ENCODE measurements at regions not wholly inside any gene's neighbourhood (a gene's known extent, or its start where the extent isn't known, plus 50 kb on each side); places are given as distances from the start of the nearest gene placed in this dataset.
"Not testable (repeated sequence)": the region's sequence is repeated elsewhere in the genome, so short reads cannot be mapped to it uniquely, and the experiment has no call there.

DNA sequence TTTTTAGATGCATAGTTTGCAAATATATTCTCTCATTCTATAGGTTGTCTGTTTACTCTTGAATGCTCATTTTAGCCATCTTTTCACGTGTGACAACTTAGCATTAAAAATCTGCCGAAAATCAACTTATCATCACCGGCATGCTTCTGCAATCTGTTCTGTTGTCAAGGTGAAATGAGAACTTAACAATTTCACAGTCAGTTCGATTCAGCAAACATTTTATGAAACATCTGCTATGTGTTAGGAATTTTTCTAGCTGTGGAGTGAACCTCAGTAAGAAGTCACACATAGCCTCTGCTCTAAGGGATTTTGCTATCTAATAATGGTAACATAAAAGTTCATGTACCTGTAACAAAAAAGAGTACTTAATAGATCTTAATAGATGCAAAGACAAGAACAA, 256.1 kb downstream of the ZWINT start:
- TF ChIP-seq, protein P1, sequence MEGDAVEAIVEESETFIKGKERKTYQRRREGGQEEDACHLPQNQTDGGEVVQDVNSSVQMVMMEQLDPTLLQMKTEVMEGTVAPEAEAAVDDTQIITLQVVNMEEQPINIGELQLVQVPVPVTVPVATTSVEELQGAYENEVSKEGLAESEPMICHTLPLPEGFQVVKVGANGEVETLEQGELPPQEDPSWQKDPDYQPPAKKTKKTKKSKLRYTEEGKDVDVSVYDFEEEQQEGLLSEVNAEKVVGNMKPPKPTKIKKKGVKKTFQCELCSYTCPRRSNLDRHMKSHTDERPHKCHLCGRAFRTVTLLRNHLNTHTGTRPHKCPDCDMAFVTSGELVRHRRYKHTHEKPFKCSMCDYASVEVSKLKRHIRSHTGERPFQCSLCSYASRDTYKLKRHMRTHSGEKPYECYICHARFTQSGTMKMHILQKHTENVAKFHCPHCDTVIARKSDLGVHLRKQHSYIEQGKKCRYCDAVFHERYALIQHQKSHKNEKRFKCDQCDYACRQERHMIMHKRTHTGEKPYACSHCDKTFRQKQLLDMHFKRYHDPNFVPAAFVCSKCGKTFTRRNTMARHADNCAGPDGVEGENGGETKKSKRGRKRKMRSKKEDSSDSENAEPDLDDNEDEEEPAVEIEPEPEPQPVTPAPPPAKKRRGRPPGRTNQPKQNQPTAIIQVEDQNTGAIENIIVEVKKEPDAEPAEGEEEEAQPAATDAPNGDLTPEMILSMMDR (conservative IDR thresholded peaks at IDR 0.05): no peak
- no peak overlapping the region for H3K27ac ChIP-seq

DNA sequence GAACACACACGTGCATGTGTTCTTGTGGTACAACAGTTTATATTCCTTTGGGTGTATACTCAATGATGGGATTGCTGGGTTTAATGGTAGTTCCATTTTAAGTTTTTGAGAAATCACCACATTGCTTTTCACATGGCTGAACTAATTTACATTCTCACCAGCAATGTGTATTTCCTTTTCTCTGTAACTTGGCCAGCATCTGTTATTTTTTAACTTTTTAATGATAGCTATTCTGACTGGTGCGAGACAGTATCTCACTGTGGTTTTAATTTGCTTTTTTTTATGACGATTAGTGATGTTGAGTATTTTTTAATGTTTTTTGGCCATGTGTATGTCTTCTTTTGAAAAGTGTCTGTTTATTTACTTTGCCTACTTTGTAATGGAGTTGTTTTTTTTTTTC, 256.6 kb downstream of the ZWINT start:
- H3K27ac ChIP-seq: no peak overlapping the region
- TF ChIP-seq, protein P1 (conservative IDR thresholded peaks at IDR 0.05): no peak

DNA sequence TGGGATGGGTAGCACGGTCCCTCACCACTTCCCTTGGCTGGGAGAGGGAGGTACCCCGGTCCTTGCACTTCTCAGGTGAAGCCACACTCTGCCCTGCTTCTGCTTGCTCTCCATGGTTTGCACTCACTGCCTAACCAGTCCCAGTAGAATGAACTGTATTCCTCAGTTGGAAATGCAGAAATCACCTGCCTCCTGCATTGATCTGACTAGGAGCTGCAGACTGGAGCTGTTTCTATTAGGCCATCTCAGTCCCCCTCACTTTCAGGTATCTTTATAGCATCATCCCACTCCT, 264.9 kb downstream of the ZWINT start:
- no peak overlapping the region for H3K27ac ChIP-seq
- TF ChIP-seq, protein P1 (conservative IDR thresholded peaks at IDR 0.05): no peak

DNA sequence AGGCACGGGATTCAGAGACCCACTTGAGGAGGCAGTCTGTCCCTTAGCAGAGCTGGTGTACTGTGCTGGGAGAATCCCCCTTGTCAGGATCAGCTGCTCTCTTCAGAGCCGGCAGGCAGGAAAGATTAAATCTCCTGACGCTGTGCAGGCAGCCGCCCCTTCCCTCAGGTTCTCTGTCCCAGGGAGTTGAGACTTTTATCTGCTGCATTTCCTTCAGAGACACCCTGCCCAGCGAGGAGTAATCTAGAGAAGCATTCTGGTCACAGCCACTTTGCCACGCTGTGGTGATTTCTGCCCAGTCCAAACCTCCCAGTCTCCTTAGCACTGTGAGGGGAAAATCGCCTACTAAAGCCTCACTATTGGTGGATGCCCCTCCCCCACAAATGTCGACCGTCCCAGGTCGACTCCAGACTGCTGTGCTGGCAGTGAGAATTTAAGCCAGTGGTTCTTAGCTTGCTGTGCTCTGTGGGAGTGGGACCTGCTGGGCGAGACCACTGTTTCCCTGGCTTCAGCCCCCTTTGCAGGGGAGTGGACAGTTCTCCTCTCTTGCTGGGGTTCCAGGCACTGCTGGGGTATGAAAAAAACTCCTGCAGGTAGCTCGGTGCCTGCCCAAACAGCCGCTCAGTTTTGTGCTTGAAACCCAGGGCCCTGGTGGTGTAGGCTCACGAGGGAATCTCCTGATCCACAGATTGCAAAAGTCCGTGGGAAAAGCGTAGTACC, 265.4 kb downstream of the ZWINT start:
- no peak overlapping the region for H3K27ac ChIP-seq
- TF ChIP-seq, protein P1 (conservative IDR thresholded peaks at IDR 0.05): no peak

DNA sequence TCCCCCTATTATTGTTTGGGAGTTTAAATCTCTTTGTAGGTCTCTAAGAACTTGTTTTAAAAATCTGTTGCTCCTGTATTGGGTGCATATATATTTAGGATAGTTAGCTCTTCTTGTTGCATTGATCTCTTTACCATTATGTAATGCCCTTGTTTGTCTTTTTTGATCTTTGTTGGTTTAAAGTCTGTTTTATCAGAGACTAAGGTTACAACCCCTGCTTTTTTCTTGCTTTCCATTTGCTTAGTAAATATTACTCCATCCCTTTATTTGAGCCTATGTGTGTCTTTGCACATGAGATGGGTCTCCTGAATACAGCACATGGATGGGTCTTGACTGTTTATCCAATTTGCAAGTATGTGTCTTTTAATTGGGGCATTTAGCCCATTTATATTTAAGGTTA, 267.4 kb downstream of the ZWINT start:
- H3K27ac ChIP-seq: not testable (repeated sequence)

DNA sequence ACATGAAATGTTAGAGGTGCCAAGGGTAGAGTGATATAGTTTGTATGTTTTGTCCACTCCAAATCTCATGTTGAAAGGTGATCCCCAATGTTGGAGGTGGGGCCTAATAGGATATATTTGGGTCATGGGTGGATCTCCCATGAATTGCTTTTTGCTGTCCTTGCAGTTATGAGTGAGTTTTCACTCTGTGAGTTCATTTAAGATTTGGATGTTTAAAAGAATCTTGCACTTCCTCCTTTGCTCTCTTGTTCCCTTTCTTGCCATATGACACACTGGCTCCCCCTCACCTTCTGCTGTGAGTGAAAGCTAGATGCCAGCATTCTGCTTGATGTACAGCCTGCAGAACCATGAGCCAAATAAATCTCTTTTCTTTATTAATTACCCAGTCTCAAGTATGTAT, 269.2 kb downstream of the ZWINT start:
- TF ChIP-seq, protein P1 (conservative IDR thresholded peaks at IDR 0.05): no peak

DNA sequence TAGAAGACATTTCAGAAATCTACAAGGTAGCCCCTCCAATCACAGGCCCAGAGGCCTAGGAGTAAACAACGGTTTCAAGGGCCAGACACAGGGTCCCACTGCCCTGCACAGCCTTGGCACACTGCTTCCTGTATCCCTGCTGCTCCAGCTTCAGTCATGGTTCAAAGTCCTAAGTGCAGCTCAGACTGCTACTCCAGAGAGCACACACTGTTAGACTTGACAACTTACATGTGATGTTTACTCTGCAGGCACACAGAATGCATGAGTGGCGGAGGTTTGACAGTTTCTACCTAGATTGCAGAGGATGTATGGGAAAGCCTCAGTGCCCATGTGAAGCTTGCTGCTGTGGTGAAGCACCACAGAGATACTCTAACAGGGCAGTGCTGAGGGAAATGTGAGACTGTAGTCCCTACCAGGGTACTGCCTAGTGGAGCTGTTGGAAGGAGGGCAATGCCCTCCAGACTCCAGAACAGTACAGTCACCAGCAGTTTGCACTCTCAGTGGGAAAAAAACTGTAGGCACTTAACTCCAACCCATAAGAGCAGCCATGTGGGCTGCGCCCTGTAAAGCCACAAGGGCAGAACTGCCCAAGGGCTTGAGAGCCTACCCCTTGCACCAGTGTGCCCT, 270.0 kb downstream of the ZWINT start:
- no peak overlapping the region for H3K27ac ChIP-seq
- TF ChIP-seq, protein P1 (conservative IDR thresholded peaks at IDR 0.05): no peak

More for the DNA sequence above, 269.2 kb downstream of the ZWINT start:
- H3K27ac ChIP-seq: no peak overlapping the region

DNA sequence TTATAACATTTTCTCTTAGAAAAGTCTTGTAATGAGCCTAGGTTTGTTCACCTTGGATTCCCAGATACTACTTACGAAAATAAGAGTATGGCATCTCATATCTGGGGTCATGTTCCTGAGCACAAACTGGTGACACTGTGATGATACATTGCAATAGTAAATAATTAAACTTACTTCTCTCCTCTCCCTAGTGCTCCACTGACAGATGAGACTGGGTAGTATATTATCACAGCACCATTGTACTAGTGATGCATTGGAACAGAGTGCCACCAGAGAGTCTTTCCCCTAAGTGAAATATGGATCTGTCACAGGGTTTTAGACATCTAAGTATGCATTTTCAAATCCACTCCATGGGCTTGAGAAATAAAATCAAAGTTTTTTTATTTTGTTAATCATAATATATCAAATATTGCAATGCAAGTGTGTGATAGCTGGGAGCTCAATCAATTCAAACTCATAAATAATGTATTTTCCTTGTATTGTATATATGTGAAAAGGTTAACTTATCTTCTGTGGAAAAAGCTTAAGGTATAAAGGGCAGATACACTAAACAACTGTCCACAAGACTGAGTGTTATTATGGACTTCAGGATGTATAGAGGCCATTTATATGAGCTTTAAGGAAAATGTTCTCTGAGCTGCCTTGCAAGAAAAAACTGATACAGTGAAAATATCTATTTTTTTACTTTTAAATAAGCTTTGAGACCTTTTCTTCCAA, 275.5 kb downstream of the ZWINT start:
- TF ChIP-seq, protein P1 (conservative IDR thresholded peaks at IDR 0.05): no peak
- H3K27ac ChIP-seq: no peak overlapping the region

Data from VCaP (cell line).